GM23248 (cell line): ENCODE measurements at regions not wholly inside any gene's neighbourhood (a gene's known extent, or its start where the extent isn't known, plus 50 kb on each side); places are given as distances from the start of the nearest gene placed in this dataset.

Experiments used
- DNase-seq: peaks from one replicate; pipeline ENCODE4 v3.0.0-alpha.2; 2015
- H2AFZ ChIP-seq: fragments of 200-600 bp; sonication (generic); 2 replicates; pipeline ENCODE4 v1.6.1; 2016; ENCODE audit warnings: antibody characterized with exemption
- H3F3A ChIP-seq: fragments of 200-600 bp; sonication (generic); 2 replicates; pipeline ENCODE4 v1.6.1; 2016; ENCODE audit warnings: mild to moderate bottlenecking, antibody characterized with exemption, mixed run types; ENCODE audit not compliant: insufficient read depth
- H3K27ac ChIP-seq: fragments of 200-600 bp; sonication (generic); 2 replicates; pipeline ENCODE4 v1.5.1; 2016; ENCODE audit warnings: mild to moderate bottlenecking
- H3K27me3 ChIP-seq: fragments of 200-600 bp; sonication (generic); replicated peaks from 2 replicates; pipeline ENCODE4 v1.6.1; 2016; ENCODE audit warnings: mild to moderate bottlenecking; ENCODE audit not compliant: insufficient read depth
- H3K36me3 ChIP-seq: fragments of 200-600 bp; sonication (generic); 2 replicates; pipeline ENCODE4 v1.6.1; 2016; ENCODE audit warnings: low read depth, mild to moderate bottlenecking
- H3K4me1 ChIP-seq: fragments of 200-600 bp; sonication (generic); 2 replicates; pipeline ENCODE4 v1.6.1; 2016; ENCODE audit warnings: mild to moderate bottlenecking; ENCODE audit not compliant: insufficient read depth
- H3K4me2 ChIP-seq: fragments of 200-600 bp; sonication (generic); one replicate; pipeline ENCODE4 v1.6.1; 2016; ENCODE audit warnings: mild to moderate bottlenecking; ENCODE audit not compliant: unreplicated experiment
- H3K4me3 ChIP-seq: fragments of 200-600 bp; sonication (generic); 2 replicates; pipeline ENCODE4 v1.5.1; 2016; ENCODE audit warnings: mild to moderate bottlenecking
- H3K79me2 ChIP-seq: fragments of 200-600 bp; sonication (generic); 2 replicates; pipeline ENCODE4 v1.6.1; 2016; ENCODE audit warnings: mild to moderate bottlenecking; ENCODE audit not compliant: insufficient read depth
- H3K9ac ChIP-seq: fragments of 200-600 bp; sonication (generic); 2 replicates; pipeline ENCODE4 v1.6.1; 2016; ENCODE audit warnings: mild to moderate bottlenecking
- H3K9me2 ChIP-seq: fragments of 200-600 bp; sonication (generic); 2 replicates; pipeline ENCODE4 v1.6.1; 2016; ENCODE audit warnings: mixed run types, mild to moderate bottlenecking, moderate library complexity; ENCODE audit not compliant: insufficient read depth
- H3K9me3 ChIP-seq: fragments of 200-600 bp; sonication (generic); one replicate; pipeline ENCODE4 v1.6.1; 2017; ENCODE audit warnings: low read depth
- H4K20me1 ChIP-seq: fragments of 200-600 bp; sonication (generic); 2 replicates; pipeline ENCODE4 v1.6.0; 2016; ENCODE audit not compliant: insufficient read depth
- EZH2 ChIP-seq: fragments of 200-600 bp; sonication (generic); IDR thresholded peaks from 2 replicates; pipeline ENCODE4 v1.6.1; 2018; ENCODE audit warnings: antibody characterized with exemption, mild to moderate bottlenecking; ENCODE audit not compliant: insufficient read depth, poor library complexity, severe bottlenecking
- EZH2phosphoT487 ChIP-seq: fragments of 200-600 bp; sonication (generic); IDR thresholded peaks from 2 replicates; pipeline ENCODE4 v1.6.1; 2018; ENCODE audit warnings: antibody characterized with exemption, moderate library complexity, mild to moderate bottlenecking, low read depth; ENCODE audit not compliant: insufficient read depth
- WGBS, 2 experiments: methylation state at CpG; one replicate each; pipeline ENCODE4 v1.1.6; 2015 to 2017; ENCODE audit warnings: low lambda C conversion rate in 2 of 2, low coverage in 1 of 2; ENCODE audit errors: missing lambda C conversion rate in 2 of 2; 5-methylcytosine and 5-hydroxymethylcytosine counted together
- in situ Hi-C: fragments of 300-500 bp; cut with MboI; formaldehyde crosslinking; loops from 2 replicates; pipeline ENCODE4 v1.15.0; 2020

DNA sequence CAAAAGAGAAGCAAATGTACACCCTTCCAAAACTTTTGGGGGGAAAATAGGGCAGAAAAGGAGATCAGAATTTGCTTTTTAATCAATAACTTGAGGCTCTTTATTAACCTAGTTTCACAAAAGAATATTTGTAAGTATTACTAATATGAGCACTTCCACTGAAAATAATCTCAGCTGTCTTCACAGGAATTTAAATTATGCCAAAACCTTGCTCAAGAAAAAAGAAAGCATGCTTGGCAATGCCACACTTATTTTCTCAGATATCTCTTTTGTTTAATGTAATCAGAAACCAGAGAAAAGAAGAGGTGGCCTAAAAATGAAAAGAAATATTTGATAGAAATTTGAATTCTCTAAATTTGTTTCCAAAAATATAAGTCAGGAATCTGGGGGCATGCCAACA is 234.9 kb upstream of the GPC6 start:
- Histone ChIP-seq H3K9me3 (no peaks in the 10 kb centered on the region), H3K9ac (no peak overlapping the region), H4K20me1 (no peaks in the 10 kb centered on the region), H3K36me3 (no peaks in the 10 kb centered on the region), H3K4me1 (no peaks in the 10 kb centered on the region), H3K27ac (no peak overlapping the region), H2AFZ (no peak overlapping the region), H3F3A (no peaks in the 10 kb centered on the region), H3K27me3 (no peaks in the 10 kb centered on the region), H3K4me3 (no peak overlapping the region), H3K4me2 (no peak overlapping the region), H3K9me2 (no peaks in the 10 kb centered on the region), H3K79me2 (no peaks in the 10 kb centered on the region)
- TF ChIP-seq EZH2, result no peak
- TF ChIP-seq EZH2phosphoT487, result no peak
- in situ Hi-C loops, result no loop called here
- no peak for DNase-seq

DNA sequence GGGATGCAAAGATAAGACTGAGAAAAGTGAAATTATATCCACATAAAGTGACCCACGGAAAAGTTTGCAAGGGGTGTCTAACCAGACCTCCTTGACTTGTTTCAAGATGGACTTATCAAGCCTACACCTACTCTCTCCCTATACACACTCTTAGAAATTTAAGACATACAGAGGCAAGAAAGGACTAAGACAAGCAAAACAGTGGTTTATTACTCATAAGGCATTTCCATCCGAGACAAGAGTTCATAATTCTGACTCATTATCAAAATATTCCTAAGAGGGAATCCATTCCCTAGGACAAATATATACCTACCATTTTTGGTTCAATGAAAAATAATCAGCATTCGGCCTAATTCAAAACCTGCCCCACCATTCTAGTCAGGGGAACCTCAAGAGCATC is 232.6 kb upstream of the GPC6 start:
- WGBS, 2 experiments, result 9 to 24% methylated on average over 3 of the region's 3 CpGs
- H3K27ac ChIP-seq, result no peak overlapping the region
- no peak overlapping the region for H3K4me3 ChIP-seq
- no peaks in the 10 kb centered on the region for H3F3A ChIP-seq
- no peaks in the 10 kb centered on the region for H4K20me1 ChIP-seq
- no peaks in the 10 kb centered on the region for H3K9me2 ChIP-seq
- in situ Hi-C loops, result no loop called here
- H3K27me3 ChIP-seq, result no peaks in the 10 kb centered on the region
- H3K9me3 ChIP-seq, result no peaks in the 10 kb centered on the region
- no peaks in the 10 kb centered on the region for H3K79me2 ChIP-seq
- H3K36me3 ChIP-seq, result no peaks in the 10 kb centered on the region
- DNase-seq, result peak; percentile 52
- H3K4me2 ChIP-seq, result no peak overlapping the region
- no peaks in the 10 kb centered on the region for H3K4me1 ChIP-seq
- TF ChIP-seq EZH2 (no peak), EZH2phosphoT487 (no peak)
- H3K9ac ChIP-seq, result no peak overlapping the region
- no peak overlapping the region for H2AFZ ChIP-seq

- Histone ChIP-seq H4K20me1 (no peaks in the 10 kb centered on the region), H3K4me1 (no peaks in the 10 kb centered on the region), H2AFZ (no peak overlapping the region), H3K4me3 (no peak overlapping the region), H3K9me3 (no peaks in the 10 kb centered on the region), H3K9ac (no peak overlapping the region), H3K4me2 (no peak overlapping the region), H3K36me3 (no peaks in the 10 kb centered on the region), H3K9me2 (no peaks in the 10 kb centered on the region), H3K79me2 (no peaks in the 10 kb centered on the region), H3K27me3 (no peaks in the 10 kb centered on the region), H3F3A (no peaks in the 10 kb centered on the region), H3K27ac (no peak overlapping the region)
- peak; percentile 4 for DNase-seq
- 5 to 7% methylated on average over 5 of the region's 5 CpGs for WGBS, 2 experiments
- TF ChIP-seq EZH2phosphoT487, result no peak
- TF ChIP-seq EZH2, result no peak
- in situ Hi-C loops, result no loop called here
These were observed 224.6 kb upstream of the GPC6 start for GRCh38 chr13:93001866-93002461.

GRCh38 chr13:93003531-93003930 is 223.1 kb upstream of the GPC6 start:
- 33 to 34% methylated on average over 3 of the region's 3 CpGs for WGBS, 2 experiments
- no peaks in the 10 kb centered on the region for H3K9me2 ChIP-seq
- no peaks in the 10 kb centered on the region for H3K4me1 ChIP-seq
- no peaks in the 10 kb centered on the region for H3K27me3 ChIP-seq
- H3K9me3 ChIP-seq, result no peaks in the 10 kb centered on the region
- H3F3A ChIP-seq, result no peaks in the 10 kb centered on the region
- no peak overlapping the region for H3K4me2 ChIP-seq
- H4K20me1 ChIP-seq, result no peaks in the 10 kb centered on the region
- DNase-seq, result no peak
- H2AFZ ChIP-seq, result no peak overlapping the region
- H3K79me2 ChIP-seq, result no peaks in the 10 kb centered on the region
- in situ Hi-C loops, result no loop called here
- no peak overlapping the region for H3K9ac ChIP-seq
- H3K27ac ChIP-seq, result no peak overlapping the region
- TF ChIP-seq EZH2phosphoT487 (no peak), EZH2 (no peak)
- no peak overlapping the region for H3K4me3 ChIP-seq
- H3K36me3 ChIP-seq, result no peaks in the 10 kb centered on the region

- in situ Hi-C loops, result no loop called here
- Histone ChIP-seq H3K4me3 (no peak overlapping the region), H3F3A (no peaks in the 10 kb centered on the region), H3K27me3 (no peaks in the 10 kb centered on the region), H3K9me3 (no peaks in the 10 kb centered on the region), H3K9ac (no peak overlapping the region), H3K4me1 (no peaks in the 10 kb centered on the region), H2AFZ (no peak overlapping the region), H4K20me1 (no peaks in the 10 kb centered on the region), H3K79me2 (no peaks in the 10 kb centered on the region), H3K4me2 (no peak overlapping the region), H3K36me3 (no peaks in the 10 kb centered on the region), H3K27ac (no peak overlapping the region), H3K9me2 (no peaks in the 10 kb centered on the region)
- no peak for TF ChIP-seq EZH2phosphoT487
- no peak for TF ChIP-seq EZH2
- DNase-seq, result peak; percentile 27
These were observed 221.7 kb upstream of the GPC6 start for GRCh38 chr13:93004919-93005318.
